Trophoblast cell (in vitro differentiated cells and primary cell): ENCODE measurements at regions not wholly inside any gene's neighbourhood (a gene's known extent, or its start where the extent isn't known, plus 50 kb on each side); places are given as distances from the start of the nearest gene placed in this dataset.
A peak's percentile ranks its signal among the peaks of the same experiment; 100 is the strongest.

Source experiments
- DNase-seq, 2 donors: peaks; one replicate each; pipeline ENCODE4 v3.0.0-alpha.2; 2016
- H2AFZ ChIP-seq: 2 replicates; pipeline ENCODE4 v1.6.1; 2013; ENCODE audit warnings: low read length, moderate library complexity, mild to moderate bottlenecking; ENCODE audit not compliant: insufficient read depth, poor library complexity
- H2AK5ac ChIP-seq: 2 replicates; pipeline ENCODE4 v1.6.1; 2013; ENCODE audit warnings: mild to moderate bottlenecking, low read length
- H2BK120ac ChIP-seq: 2 replicates; pipeline ENCODE4 v1.6.1; 2013; ENCODE audit warnings: low read length, mild to moderate bottlenecking, moderate library complexity; ENCODE audit not compliant: insufficient read depth, poor library complexity
- H2BK12ac ChIP-seq: 2 replicates; pipeline ENCODE4 v1.6.1; 2013; ENCODE audit warnings: mild to moderate bottlenecking, low read length, moderate library complexity
- H2BK5ac ChIP-seq: 2 replicates; pipeline ENCODE4 v1.6.1; 2013; ENCODE audit warnings: low read length, low read depth, moderate library complexity, mild to moderate bottlenecking; ENCODE audit not compliant: poor library complexity
- H3K14ac ChIP-seq: 2 replicates; pipeline ENCODE4 v1.6.1; 2013; ENCODE audit warnings: mild to moderate bottlenecking, low read length
- H3K18ac ChIP-seq: 2 replicates; pipeline ENCODE4 v1.6.1; 2013; ENCODE audit warnings: mild to moderate bottlenecking, low read length
- H3K23ac ChIP-seq: 2 replicates; pipeline ENCODE4 v1.6.1; 2013; ENCODE audit warnings: low read length
- H3K27ac ChIP-seq: 2 replicates; pipeline ENCODE4 v1.5.1; 2013; ENCODE audit warnings: low read depth, mild to moderate bottlenecking, inconsistent platforms, low read length, moderate library complexity
- H3K27me3 ChIP-seq: 2 replicates; pipeline ENCODE4 v1.6.1; 2013; ENCODE audit warnings: inconsistent platforms, mild to moderate bottlenecking, low read length, moderate library complexity; ENCODE audit not compliant: insufficient read depth
- H3K36me3 ChIP-seq, 2 experiments: 1 replicate in 1 of 2; 2 replicates in 1 of 2; pipeline ENCODE4 v1.6.1; 2013; ENCODE audit warnings: low read length in 2 of 2, mild to moderate bottlenecking in 2 of 2, moderate library complexity in 1 of 2; ENCODE audit not compliant: insufficient read depth in 2 of 2, control insufficient read depth in 1 of 2
- H3K4ac ChIP-seq: 2 replicates; pipeline ENCODE4 v1.6.1; 2013; ENCODE audit warnings: low read depth, mild to moderate bottlenecking, low read length, moderate library complexity
- H3K4me1 ChIP-seq, 2 experiments: 1 replicate in 1 of 2; 2 replicates in 1 of 2; pipeline ENCODE4 v1.6.1; 2013; ENCODE audit warnings: low read length in 2 of 2, mild to moderate bottlenecking in 2 of 2, moderate library complexity in 1 of 2; ENCODE audit not compliant: insufficient read depth in 2 of 2, control insufficient read depth in 1 of 2
- H3K4me2 ChIP-seq: 2 replicates; pipeline ENCODE4 v1.6.1; 2013; ENCODE audit warnings: inconsistent platforms, mild to moderate bottlenecking, low read length, moderate library complexity
- H3K4me3 ChIP-seq: 2 replicates; pipeline ENCODE4 v1.5.1; 2013; ENCODE audit warnings: mild to moderate bottlenecking, low read depth, low read length, inconsistent platforms
- H3K79me1 ChIP-seq: one replicate; pipeline ENCODE4 v1.6.1; 2013; ENCODE audit warnings: low read length
- H3K79me2 ChIP-seq: 2 replicates; pipeline ENCODE4 v1.6.1; 2013; ENCODE audit warnings: low read length, mild to moderate bottlenecking; ENCODE audit not compliant: control insufficient read depth, insufficient read depth, poor library complexity
- H3K9ac ChIP-seq: 2 replicates; pipeline ENCODE4 v1.6.1; 2013; ENCODE audit warnings: mild to moderate bottlenecking, low read length
- H3K9me3 ChIP-seq: 2 replicates; pipeline ENCODE4 v1.6.1; 2013; ENCODE audit warnings: low read depth, mild to moderate bottlenecking, control low read depth, inconsistent platforms, low read length; ENCODE audit not compliant: insufficient read depth
- H4K12ac ChIP-seq: 2 replicates; pipeline ENCODE4 v1.6.1; 2013; ENCODE audit warnings: low read depth, mild to moderate bottlenecking, low read length, moderate library complexity
- H4K8ac ChIP-seq: 2 replicates; pipeline ENCODE4 v1.6.1; 2013; ENCODE audit warnings: low read depth, mild to moderate bottlenecking, low read length, moderate library complexity
- H4K91ac ChIP-seq: one replicate; pipeline ENCODE4 v1.6.1; 2013; ENCODE audit warnings: low read depth, mild to moderate bottlenecking, low read length, moderate library complexity
- WGBS: extraction: QIAGEN DNeasy Blood & Tissue Kit; methylation state at CpG from one replicate; pipeline ENCODE4 v1.1.7; 2013; ENCODE audit warnings: missing lambda C conversion rate; ENCODE audit not compliant: insufficient read length, insufficient coverage; ENCODE audit errors: extremely low coverage; 5-methylcytosine and 5-hydroxymethylcytosine counted together

GRCh38 chr14:58832095-58832521 is 194.3 kb downstream of the DACT1 start:
- Histone ChIP-seq H3K4me3 (no peak overlapping the region), H3K4me1 (peaks cover 0 to 2% of the 10 kb centered on the region in 2 experiments), H3K79me1 (no peaks in the 10 kb centered on the region), H3K4me2 (no peak overlapping the region), H3K14ac (no peak overlapping the region), H3K9me3 (peaks cover 7% of the 10 kb centered on the region), H3K27me3 (no peaks in the 10 kb centered on the region), H2BK5ac (no peak overlapping the region), H2BK12ac (no peak overlapping the region), H4K12ac (no peak overlapping the region), H2AFZ (peak overlapping the region; percentile 40), H3K9ac (no peak overlapping the region), H3K4ac (no peak overlapping the region), H3K36me3 (no peaks in the 10 kb centered on the region), H3K27ac (no peak overlapping the region), H3K79me2 (no peaks in the 10 kb centered on the region), H4K8ac (no peak overlapping the region), H3K23ac (no peak overlapping the region), H2BK120ac (no peak overlapping the region), H4K91ac (peak overlapping the region; percentile 34), H2AK5ac (peak overlapping the region; percentile 83), H3K18ac (no peak overlapping the region)
- WGBS = no CpG with 5 or more reads among the region's 3 CpGs
- no peak for DNase-seq

DNA sequence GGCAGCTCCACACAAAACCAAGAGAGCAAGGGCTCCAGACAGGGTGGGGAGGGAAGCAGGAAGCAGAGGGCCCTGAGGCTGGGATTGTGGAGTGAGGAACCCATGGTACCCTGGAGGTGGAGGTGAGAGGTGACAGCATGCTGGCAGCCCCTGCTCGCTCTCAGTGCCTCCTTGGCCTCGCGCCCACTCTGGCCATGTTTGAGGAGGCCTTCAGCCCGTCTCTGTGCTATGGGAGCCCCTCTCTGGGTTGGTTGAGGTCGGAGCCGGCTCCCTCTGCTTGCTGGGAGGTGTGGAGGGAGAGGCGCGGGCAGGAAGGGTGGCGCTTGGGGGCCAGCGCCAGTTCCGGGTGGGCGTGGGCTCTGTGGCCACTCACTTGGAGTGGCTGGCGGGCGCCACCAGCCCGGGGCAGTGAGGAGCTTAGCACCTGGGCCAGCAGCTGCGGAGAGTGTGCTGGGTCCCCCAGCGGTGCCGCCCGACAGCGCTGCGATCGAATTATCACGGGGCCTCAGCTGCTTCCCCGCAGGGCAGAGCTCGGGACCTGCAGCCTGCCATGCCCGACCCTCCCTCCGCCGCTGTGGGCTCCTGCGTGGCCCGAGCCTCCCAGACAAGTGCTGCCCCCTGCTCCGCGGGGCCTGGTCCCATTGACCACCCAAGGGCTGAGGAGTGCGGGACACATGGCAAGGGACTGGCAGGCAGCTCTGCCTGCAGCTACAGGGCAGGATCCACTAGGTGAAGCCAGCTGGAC is 196.0 kb downstream of the DACT1 start:
- H4K8ac ChIP-seq = no peak overlapping the region
- H3K23ac ChIP-seq = no peak overlapping the region
- peaks cover 7% of the 10 kb centered on the region for H3K9me3 ChIP-seq
- H3K4me3 ChIP-seq = no peak overlapping the region
- no peak overlapping the region for H3K4ac ChIP-seq
- H3K79me2 ChIP-seq = no peaks in the 10 kb centered on the region
- H3K36me3 ChIP-seq = no peaks in the 10 kb centered on the region
- H3K9ac ChIP-seq = no peak overlapping the region
- WGBS = no CpG with 5 or more reads among the region's 33 CpGs
- peak overlapping the region; percentile 65 for H2AK5ac ChIP-seq
- H2BK12ac ChIP-seq = no peak overlapping the region
- no peak overlapping the region for H3K27ac ChIP-seq
- no peak overlapping the region for H3K18ac ChIP-seq
- no peak overlapping the region for H2AFZ ChIP-seq
- no peak overlapping the region for H2BK120ac ChIP-seq
- H3K14ac ChIP-seq = no peak overlapping the region
- no peak for DNase-seq
- H3K27me3 ChIP-seq = no peaks in the 10 kb centered on the region
- no peak overlapping the region for H2BK5ac ChIP-seq
- H3K4me1 ChIP-seq = peaks cover 0 to 2% of the 10 kb centered on the region in 2 experiments
- no peak overlapping the region for H4K91ac ChIP-seq
- H4K12ac ChIP-seq = no peak overlapping the region
- H3K79me1 ChIP-seq = peaks cover 2% of the 10 kb centered on the region
- no peak overlapping the region for H3K4me2 ChIP-seq

DNA sequence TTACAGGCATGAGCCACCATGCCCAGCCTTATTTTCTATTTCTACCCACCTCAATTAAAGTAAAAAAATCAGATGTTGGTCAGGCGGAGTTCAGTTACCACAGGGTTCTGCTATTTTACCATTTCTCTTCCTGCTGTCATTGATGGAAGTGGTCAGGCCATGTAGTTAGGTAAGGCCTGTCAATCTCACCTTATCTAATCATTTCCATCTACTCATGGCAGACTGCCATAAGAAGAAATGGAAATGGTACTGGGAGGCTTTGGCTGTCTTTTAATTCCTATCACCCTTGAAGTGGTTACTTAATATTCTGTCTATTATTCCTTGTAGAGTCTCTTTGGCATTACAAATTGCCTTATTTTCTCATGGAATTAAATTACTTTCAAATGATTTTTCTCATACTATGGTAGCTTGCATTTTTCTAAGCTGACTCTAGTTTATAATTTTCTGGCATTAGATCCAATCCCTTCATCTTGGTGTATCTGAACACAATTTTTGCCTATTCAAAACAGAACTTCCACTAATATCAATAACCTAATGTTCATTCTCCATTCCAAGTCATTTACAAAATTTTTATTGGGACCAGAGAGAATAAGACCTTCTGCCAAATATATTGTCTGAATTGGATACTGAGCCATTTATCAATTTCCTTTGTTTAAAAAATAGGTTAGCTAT is 198.7 kb downstream of the DACT1 start:
- no CpG with 5 or more reads among the region's 1 CpG for WGBS
- no peak overlapping the region for H2AFZ ChIP-seq
- no peak overlapping the region for H3K14ac ChIP-seq
- H3K4me2 ChIP-seq = no peak overlapping the region
- no peak for DNase-seq
- no peak overlapping the region for H3K23ac ChIP-seq
- H2BK12ac ChIP-seq = no peak overlapping the region
- no peak overlapping the region for H3K4ac ChIP-seq
- H3K4me3 ChIP-seq = no peak overlapping the region
- no peak overlapping the region for H2BK120ac ChIP-seq
- no peak overlapping the region for H2BK5ac ChIP-seq
- peaks cover 0 to 2% of the 10 kb centered on the region in 2 experiments for H3K4me1 ChIP-seq
- H3K9me3 ChIP-seq = peaks cover 7% of the 10 kb centered on the region
- H4K91ac ChIP-seq = no peak overlapping the region
- no peak overlapping the region for H4K12ac ChIP-seq
- peaks cover 2% of the 10 kb centered on the region for H3K79me1 ChIP-seq
- H3K9ac ChIP-seq = no peak overlapping the region
- no peak overlapping the region for H3K27ac ChIP-seq
- no peak overlapping the region for H4K8ac ChIP-seq
- H3K79me2 ChIP-seq = no peaks in the 10 kb centered on the region
- no peak overlapping the region for H2AK5ac ChIP-seq
- no peaks in the 10 kb centered on the region for H3K27me3 ChIP-seq
- no peak overlapping the region for H3K18ac ChIP-seq
- H3K36me3 ChIP-seq = no peaks in the 10 kb centered on the region

GRCh38 chr14:58839233-58839632 is 201.5 kb downstream of the DACT1 start:
- H3K4ac ChIP-seq = no peak overlapping the region
- H3K79me2 ChIP-seq = no peaks in the 10 kb centered on the region
- peaks cover 2% of the 10 kb centered on the region for H3K79me1 ChIP-seq
- H3K27ac ChIP-seq = no peak overlapping the region
- no peaks in the 10 kb centered on the region for H3K9me3 ChIP-seq
- H3K4me3 ChIP-seq = no peak overlapping the region
- H3K4me2 ChIP-seq = no peak overlapping the region
- no peak overlapping the region for H2BK5ac ChIP-seq
- no peak overlapping the region for H4K12ac ChIP-seq
- WGBS = no CpG with 5 or more reads among the region's 5 CpGs
- no peak overlapping the region for H3K18ac ChIP-seq
- no peaks in the 10 kb centered on the region for H3K4me1 ChIP-seq
- H4K8ac ChIP-seq = no peak overlapping the region
- H3K23ac ChIP-seq = no peak overlapping the region
- no peaks in the 10 kb centered on the region for H3K27me3 ChIP-seq
- no peak overlapping the region for H2AFZ ChIP-seq
- no peak overlapping the region for H3K14ac ChIP-seq
- no peak overlapping the region for H3K9ac ChIP-seq
- no peak for DNase-seq
- H2BK12ac ChIP-seq = no peak overlapping the region
- no peak overlapping the region for H2BK120ac ChIP-seq
- no peak overlapping the region for H2AK5ac ChIP-seq
- no peak overlapping the region for H4K91ac ChIP-seq
- H3K36me3 ChIP-seq = no peaks in the 10 kb centered on the region
